GM20000 (cell line): ENCODE measurements at regions not wholly inside any gene's neighbourhood (a gene's known extent, or its start where the extent isn't known, plus 50 kb on each side); places are given as distances from the start of the nearest gene placed in this dataset.

Experiments
- DNase-seq: peaks from one replicate; pipeline ENCODE4 v3.0.0; 2012; ENCODE audit warnings: low spot score
- TF ChIP-seq, protein P1 (sequence below): IDR thresholded peaks from 2 replicates; pipeline ENCODE4 v1.5.1; 2012; ENCODE audit warnings: mild to moderate bottlenecking, control low read depth; ENCODE audit errors: extremely low read depth, missing control alignments

DNA sequence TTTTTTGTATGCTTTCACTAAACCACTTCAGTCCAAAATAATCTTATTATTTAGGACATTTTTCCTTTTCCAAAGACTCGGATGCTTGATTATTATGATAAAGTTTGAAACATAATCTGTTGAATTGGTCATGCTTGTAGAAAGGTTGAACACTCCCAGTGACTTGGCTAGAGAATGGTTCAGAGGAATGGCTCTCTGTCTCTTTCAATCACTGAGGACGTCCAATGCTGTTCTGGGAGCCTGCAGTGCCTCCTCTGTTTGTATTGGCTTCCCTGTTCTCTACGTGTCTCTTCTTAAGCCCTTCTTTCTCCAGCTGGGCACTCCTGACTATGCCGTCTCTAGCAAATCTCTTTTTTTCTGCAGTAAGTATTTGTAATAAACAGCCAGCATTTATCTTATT lies 369.0 kb upstream of the DYNLRB2 start:
- TF ChIP-seq, protein P1, sequence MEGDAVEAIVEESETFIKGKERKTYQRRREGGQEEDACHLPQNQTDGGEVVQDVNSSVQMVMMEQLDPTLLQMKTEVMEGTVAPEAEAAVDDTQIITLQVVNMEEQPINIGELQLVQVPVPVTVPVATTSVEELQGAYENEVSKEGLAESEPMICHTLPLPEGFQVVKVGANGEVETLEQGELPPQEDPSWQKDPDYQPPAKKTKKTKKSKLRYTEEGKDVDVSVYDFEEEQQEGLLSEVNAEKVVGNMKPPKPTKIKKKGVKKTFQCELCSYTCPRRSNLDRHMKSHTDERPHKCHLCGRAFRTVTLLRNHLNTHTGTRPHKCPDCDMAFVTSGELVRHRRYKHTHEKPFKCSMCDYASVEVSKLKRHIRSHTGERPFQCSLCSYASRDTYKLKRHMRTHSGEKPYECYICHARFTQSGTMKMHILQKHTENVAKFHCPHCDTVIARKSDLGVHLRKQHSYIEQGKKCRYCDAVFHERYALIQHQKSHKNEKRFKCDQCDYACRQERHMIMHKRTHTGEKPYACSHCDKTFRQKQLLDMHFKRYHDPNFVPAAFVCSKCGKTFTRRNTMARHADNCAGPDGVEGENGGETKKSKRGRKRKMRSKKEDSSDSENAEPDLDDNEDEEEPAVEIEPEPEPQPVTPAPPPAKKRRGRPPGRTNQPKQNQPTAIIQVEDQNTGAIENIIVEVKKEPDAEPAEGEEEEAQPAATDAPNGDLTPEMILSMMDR = no peak
- no peak for DNase-seq

DNA sequence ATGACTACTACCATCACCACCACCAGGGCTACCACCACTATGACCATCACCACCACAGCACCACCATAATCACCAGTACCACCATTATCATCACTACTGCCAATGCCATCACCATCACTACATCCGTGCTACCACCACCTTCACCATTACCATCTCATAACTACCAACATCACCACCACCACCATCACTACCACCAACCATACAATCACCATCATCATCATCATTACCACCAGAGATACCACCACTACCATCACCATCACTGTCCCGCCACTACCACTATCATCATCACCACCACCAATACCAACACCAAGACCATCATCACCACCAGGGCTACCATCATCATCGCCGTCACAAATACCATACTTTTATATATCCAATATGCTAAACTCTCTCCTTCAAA lies 369.6 kb upstream of the DYNLRB2 start:
- DNase-seq = no peak
- TF ChIP-seq, protein P1 = no peak

DNA sequence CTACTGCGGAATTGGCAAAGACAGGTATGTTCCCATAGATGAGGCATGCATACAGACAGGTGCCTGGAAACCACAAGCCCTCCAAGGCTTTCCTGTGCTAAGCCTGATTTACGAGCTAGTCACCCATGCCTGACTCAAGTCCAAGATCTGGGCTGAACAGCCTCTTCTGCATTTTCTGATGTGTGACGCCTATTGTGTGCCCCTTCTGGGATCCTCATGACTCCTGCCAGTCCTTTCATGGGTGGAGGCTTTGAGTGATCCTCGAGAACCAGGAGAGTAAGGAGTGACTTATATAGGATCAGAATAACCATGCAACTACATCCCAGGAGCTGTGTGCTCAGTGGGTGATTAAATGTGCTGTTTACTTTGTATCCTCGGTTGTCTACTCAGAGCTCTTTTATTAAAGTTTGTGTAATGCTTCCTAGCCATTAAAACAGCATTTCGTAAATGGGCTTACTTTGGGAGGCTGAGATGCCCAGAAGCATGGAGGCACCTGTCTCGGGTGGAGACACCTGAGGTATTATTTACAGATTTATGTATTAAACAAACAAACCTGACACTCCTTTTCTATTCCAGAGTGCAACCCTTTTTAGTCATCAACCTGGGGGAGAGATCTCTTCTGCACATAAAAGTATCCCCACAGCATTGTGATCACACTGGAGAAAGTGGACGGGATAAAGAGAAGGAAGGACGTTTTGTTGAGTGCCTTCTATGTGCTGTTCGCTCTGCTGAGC lies 373.0 kb upstream of the DYNLRB2 start:
- DNase-seq = no peak
- TF ChIP-seq, protein P1 = no peak

DNA sequence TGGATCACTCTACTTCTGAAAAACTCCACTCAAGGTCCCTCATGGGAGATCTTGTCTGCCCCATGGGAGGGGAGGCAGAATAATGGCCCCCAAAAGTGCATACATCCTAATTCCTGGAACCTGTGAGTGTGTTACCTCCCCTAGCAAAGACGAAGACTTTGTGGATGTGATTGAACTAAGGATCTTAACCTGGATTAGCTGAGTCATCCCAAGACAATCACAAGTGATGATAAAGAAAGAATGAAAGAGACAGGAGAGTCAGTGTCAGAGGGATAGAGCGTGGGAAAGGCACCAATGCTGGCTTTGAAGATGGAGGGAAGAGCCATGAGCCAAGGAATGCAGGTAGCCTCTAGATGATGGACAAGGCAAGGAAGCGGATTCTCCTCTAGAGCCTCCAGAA lies 374.7 kb upstream of the DYNLRB2 start:
- DNase-seq = no peak
- TF ChIP-seq, protein P1 = no peak

DNA sequence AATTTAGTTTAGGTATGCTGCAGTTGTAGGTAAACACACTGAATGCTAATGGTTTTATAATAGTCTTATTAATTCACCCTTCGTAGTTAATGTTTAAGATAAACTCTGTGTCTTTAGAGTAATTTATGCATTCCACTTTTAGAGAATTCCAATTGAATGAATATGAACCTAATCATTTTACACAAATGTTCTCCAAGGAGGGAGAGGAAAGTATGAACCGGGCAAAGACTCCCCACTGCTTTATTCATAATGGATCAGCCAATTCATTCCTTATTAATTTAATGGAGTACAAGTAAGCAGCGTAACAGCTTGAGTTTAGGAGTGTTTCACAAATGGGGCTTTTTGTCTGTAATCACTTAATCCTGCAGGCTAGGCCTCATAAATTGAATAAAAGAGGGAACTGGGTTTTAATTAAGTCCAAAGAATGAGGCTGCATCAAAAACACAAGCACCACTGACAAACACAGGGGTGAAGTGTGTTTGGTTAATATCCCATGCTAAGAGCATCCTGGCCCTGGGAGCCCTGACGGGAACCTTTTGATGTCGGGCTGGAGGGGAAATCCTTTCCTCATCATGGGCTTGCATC lies 375.7 kb upstream of the DYNLRB2 start:
- TF ChIP-seq, protein P1 = no peak
- no peak for DNase-seq

DNA sequence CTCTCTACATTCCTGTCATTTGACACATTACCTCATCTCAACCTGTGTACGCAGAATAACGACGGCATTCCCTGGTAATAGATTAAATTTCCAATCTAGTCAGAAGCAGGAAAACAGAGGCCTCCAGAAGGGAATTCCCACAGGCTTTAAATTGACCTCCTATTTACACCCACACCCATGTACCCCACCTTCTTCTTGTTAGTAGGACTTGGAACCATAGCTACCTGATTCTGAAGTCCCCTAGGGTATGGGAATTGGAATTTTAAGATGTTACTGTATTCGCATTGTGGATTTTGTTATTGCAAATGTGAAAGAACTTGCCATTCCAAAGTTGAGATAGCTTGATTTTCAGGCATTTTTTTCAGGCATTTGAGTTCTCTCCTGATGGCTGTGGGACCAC lies 377.5 kb upstream of the DYNLRB2 start:
- no peak for DNase-seq
- TF ChIP-seq, protein P1 = no peak

DNA sequence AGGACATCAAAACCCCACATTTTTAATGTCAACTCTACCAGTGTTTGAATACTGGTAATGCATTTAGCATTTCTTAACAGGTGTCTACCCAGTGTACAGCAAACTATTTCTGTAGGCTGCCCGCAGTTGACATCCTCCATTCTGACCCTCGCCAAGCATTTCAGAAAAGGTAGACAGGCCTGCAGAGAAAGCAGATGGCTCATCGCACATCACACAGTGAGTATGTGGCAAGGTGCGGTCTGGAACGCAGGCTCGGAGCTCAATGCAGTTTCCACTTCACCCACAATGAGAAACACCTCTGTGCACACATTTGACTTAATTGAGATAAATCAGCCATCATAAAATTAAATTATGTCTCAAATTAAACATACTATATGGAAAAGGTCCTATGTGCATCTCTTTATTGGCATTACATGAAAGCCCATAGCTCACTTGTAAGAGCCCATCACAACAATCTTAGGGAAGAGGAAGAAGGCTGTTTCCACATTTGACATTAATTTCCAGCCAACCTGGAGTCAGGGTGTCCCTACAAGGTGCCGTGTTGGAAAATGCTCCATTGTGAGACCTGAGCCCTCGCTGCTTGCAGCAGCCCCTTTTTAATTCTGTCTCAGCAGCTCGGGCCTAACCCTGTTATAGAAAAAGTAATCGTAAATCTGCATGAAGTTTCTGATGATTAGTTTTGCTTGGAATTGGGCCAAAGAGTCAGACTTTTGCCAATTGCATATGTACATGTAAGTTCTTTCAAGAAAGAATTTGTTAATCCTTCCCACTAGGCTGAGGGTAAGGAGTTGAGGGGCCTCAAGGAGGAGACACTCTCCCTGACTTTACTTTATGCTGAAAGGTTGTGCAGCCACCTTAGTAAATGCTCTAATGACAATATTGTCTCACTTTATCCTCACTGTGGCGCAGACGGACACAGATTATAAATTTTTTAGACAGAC lies 378.7 kb upstream of the DYNLRB2 start:
- no peak for DNase-seq
- TF ChIP-seq, protein P1 = no peak
